NCI-H1092 treated with DMSO at 0.1 percent for 48 hours (cell line): ENCODE measurements at regions not wholly inside any gene's neighbourhood (a gene's known extent, or its start where the extent isn't known, plus 50 kb on each side); places are given as distances from the start of the nearest gene placed in this dataset.
A peak's percentile ranks its signal among the peaks of the same experiment; 100 is the strongest.

ENCODE experiments used
- DNase-seq: peaks from one replicate; lab custom pipeline; 2025; lab: John Stamatoyannopoulos, UW

- DNase-seq, result no peak
Observed at GRCh38 chr17:77746393-77746792, 212.1 kb upstream of the TNRC6C start.

GRCh38 chr17:77746896-77747554, 211.5 kb upstream of the TNRC6C start:
- DNase-seq, result no peak

- DNase-seq, result no peak
Observed at GRCh38 chr17:77748436-77748835, 210.1 kb upstream of the TNRC6C start.

GRCh38 chr17:77749321-77749751, 209.2 kb upstream of the TNRC6C start:
- DNase-seq, result no peak

- no peak for DNase-seq
Observed at GRCh38 chr17:77749989-77750388, 208.5 kb upstream of the TNRC6C start.

GRCh38 chr17:77750427-77751043, 208.0 kb upstream of the TNRC6C start:
- DNase-seq, result no peak

- no peak for DNase-seq
Observed at GRCh38 chr17:77753246-77753645, 205.3 kb upstream of the TNRC6C start.

GRCh38 chr17:77753691-77754245, 204.7 kb upstream of the TNRC6C start:
- DNase-seq, result no peak

- DNase-seq, result no peak
Observed at GRCh38 chr17:77754956-77755355, 203.5 kb upstream of the TNRC6C start.

- no peak for DNase-seq
Observed at GRCh38 chr17:77755410-77755963, 203.0 kb upstream of the TNRC6C start.

GRCh38 chr17:77756028-77756427, 202.5 kb upstream of the TNRC6C start:
- DNase-seq, result no peak

- DNase-seq, result no peak
Observed at GRCh38 chr17:77756846-77757560, 201.5 kb upstream of the TNRC6C start.

- no peak for DNase-seq
Observed at GRCh38 chr17:77757561-77757898, 201.0 kb upstream of the TNRC6C start.

- DNase-seq, result peak; percentile 7
Observed at GRCh38 chr17:77763023-77763422, 195.5 kb upstream of the TNRC6C start.

- DNase-seq, result no peak
Observed at GRCh38 chr17:77763575-77763974, 194.9 kb upstream of the TNRC6C start.

GRCh38 chr17:77765292-77765691, 193.2 kb upstream of the TNRC6C start:
- DNase-seq, result no peak

GRCh38 chr17:77767148-77767547, 191.4 kb upstream of the TNRC6C start:
- no peak for DNase-seq

- DNase-seq, result no peak
Observed at GRCh38 chr17:77768248-77768852, 190.2 kb upstream of the TNRC6C start.

GRCh38 chr17:77769215-77769614, 189.3 kb upstream of the TNRC6C start:
- DNase-seq, result peak; percentile 25

- DNase-seq, result no peak
Observed at GRCh38 chr17:77769762-77770161, 188.7 kb upstream of the TNRC6C start.

- no peak for DNase-seq
Observed at GRCh38 chr17:77770331-77771105, 188.0 kb upstream of the TNRC6C start.

- DNase-seq, result no peak
Observed at GRCh38 chr17:77771145-77771544, 187.4 kb upstream of the TNRC6C start.
